ENCODE measurements at regions not wholly inside any gene's neighbourhood (a gene's known extent, or its start where the extent isn't known, plus 50 kb on each side); places are given as distances from the start of the nearest gene placed in this dataset.

GRCh38 chr14:89022274-89022673 lies 197.8 kb downstream of the TTC8 start:
- Histone ChIP-seq H4K91ac (ENCODE audit: low read depth, low read length, poor library complexity) (no peak overlapping the region), H2BK12ac (ENCODE audit: low read length) (no peak overlapping the region), H2BK15ac (ENCODE audit: low read length) (no peak overlapping the region), H2BK120ac (ENCODE audit: low read depth, low read length) (no peak overlapping the region), H2AFZ (ENCODE audit: low read length) (no peak overlapping the region), H3K18ac (ENCODE audit: low read length) (no peak overlapping the region), H3K27ac (replicated peaks; ENCODE audit: low read length) (no peak overlapping the region), H2AK5ac (ENCODE audit: low read depth, low read length) (no peak overlapping the region), H3K9me3 (replicated peaks in 1 of 2; ENCODE audit: control insufficient read depth in 2 of 2, insufficient read depth in 1 of 2, low read depth in 1 of 2, low read length in 2 of 2) (peaks cover 0 to 2% of the 10 kb centered on the region in 2 donors), H3K9ac (ENCODE audit: low read depth, low read length, poor library complexity) (no peak overlapping the region), H3K4me2 (ENCODE audit: insufficient read depth, low read length, poor library complexity, severe bottlenecking) (no peak overlapping the region), H3K79me1 (ENCODE audit: low read depth, low read length) (no peaks in the 10 kb centered on the region), H3K23ac (ENCODE audit: low read depth, low read length, poor library complexity) (no peak overlapping the region), H3K4me3 (ENCODE audit: low read length in 2 of 2) (no peak overlapping the region), H4K8ac (ENCODE audit: low read depth, low read length) (no peak overlapping the region), H2BK5ac (ENCODE audit: low read length) (no peak overlapping the region), H3K27me3 (ENCODE audit: control insufficient read depth in 3 of 3, insufficient read depth in 3 of 3, low read depth in 1 of 3, low read length in 3 of 3) (peaks cover 2 to 23% (median 20%) of the 10 kb centered on the region in 3 experiments), H3K36me3 (replicated peaks in 1 of 2; ENCODE audit: control insufficient read depth in 2 of 2, insufficient read depth in 2 of 2, low read length in 2 of 2) (no peaks in the 10 kb centered on the region), H3K4me1 (ENCODE audit: control insufficient read depth in 2 of 2, insufficient read depth in 1 of 2, low read depth in 1 of 2, low read length in 2 of 2) (peaks cover 0 to 1% of the 10 kb centered on the region in 2 donors), H3K14ac (ENCODE audit: low read length) (no peak overlapping the region), H3K4ac (ENCODE audit: low read length) (no peak overlapping the region)
- no CpG with 5 or more reads among the region's 4 CpGs for WGBS, 2 donors (ENCODE audit: extremely low coverage in 2 of 2, insufficient read length in 2 of 2, insufficient replicate concordance in 1 of 2)
- DNase-seq (ENCODE audit: low spot score): no peak

DNA sequence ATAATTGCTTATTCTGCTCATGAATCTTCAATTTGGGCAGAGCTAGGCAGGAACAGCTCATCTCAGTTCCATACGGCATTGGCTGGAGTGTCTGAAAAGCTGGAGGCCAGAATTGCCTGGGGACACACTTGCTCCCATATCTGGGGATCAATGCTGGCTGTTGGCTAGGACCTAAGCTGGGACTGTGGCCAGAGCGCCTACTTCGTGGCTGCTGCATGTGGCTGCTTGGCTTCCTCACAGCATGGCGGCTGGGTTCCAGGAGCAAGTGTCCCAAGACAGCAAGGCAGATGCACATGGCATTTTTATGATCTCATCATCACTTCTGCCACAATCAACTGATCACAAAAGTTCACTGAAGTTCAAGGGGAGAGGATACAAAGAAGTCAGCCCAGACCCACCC lies 200.2 kb downstream of the TTC8 start:
- Histone ChIP-seq H3K4me3 (ENCODE audit: low read length in 2 of 2) (peak overlapping the region in 1 of 2 donors; percentile 20), H2BK15ac (ENCODE audit: low read length) (no peak overlapping the region), H4K91ac (ENCODE audit: low read depth, low read length, poor library complexity) (no peak overlapping the region), H3K23ac (ENCODE audit: low read depth, low read length, poor library complexity) (peak overlapping the region; percentile 16), H2AFZ (ENCODE audit: low read length) (no peak overlapping the region), H3K9ac (ENCODE audit: low read depth, low read length, poor library complexity) (no peak overlapping the region), H3K79me1 (ENCODE audit: low read depth, low read length) (no peaks in the 10 kb centered on the region), H4K8ac (ENCODE audit: low read depth, low read length) (no peak overlapping the region), H2BK12ac (ENCODE audit: low read length) (no peak overlapping the region), H2BK120ac (ENCODE audit: low read depth, low read length) (no peak overlapping the region), H3K18ac (ENCODE audit: low read length) (no peak overlapping the region), H3K27ac (replicated peaks; ENCODE audit: low read length) (no peak overlapping the region), H3K14ac (ENCODE audit: low read length) (no peak overlapping the region), H2AK5ac (ENCODE audit: low read depth, low read length) (no peak overlapping the region), H3K4me1 (ENCODE audit: control insufficient read depth in 2 of 2, insufficient read depth in 1 of 2, low read depth in 1 of 2, low read length in 2 of 2) (peaks cover 3% of the 10 kb centered on the region in 2 donors), H3K4ac (ENCODE audit: low read length) (no peak overlapping the region), H3K27me3 (ENCODE audit: control insufficient read depth in 3 of 3, insufficient read depth in 3 of 3, low read depth in 1 of 3, low read length in 3 of 3) (peaks cover 2 to 40% (median 33%) of the 10 kb centered on the region in 3 experiments), H3K9me3 (replicated peaks in 1 of 2; ENCODE audit: control insufficient read depth in 2 of 2, insufficient read depth in 1 of 2, low read depth in 1 of 2, low read length in 2 of 2) (peaks cover 0 to 2% of the 10 kb centered on the region in 2 donors), H3K4me2 (ENCODE audit: insufficient read depth, low read length, poor library complexity, severe bottlenecking) (no peak overlapping the region), H3K36me3 (replicated peaks in 1 of 2; ENCODE audit: control insufficient read depth in 2 of 2, insufficient read depth in 2 of 2, low read length in 2 of 2) (no peaks in the 10 kb centered on the region), H2BK5ac (ENCODE audit: low read length) (no peak overlapping the region)
- no CpG with 5 or more reads among the region's 4 CpGs for WGBS, 2 donors (ENCODE audit: extremely low coverage in 2 of 2, insufficient read length in 2 of 2, insufficient replicate concordance in 1 of 2)
- DNase-seq (ENCODE audit: low spot score): no peak

DNA sequence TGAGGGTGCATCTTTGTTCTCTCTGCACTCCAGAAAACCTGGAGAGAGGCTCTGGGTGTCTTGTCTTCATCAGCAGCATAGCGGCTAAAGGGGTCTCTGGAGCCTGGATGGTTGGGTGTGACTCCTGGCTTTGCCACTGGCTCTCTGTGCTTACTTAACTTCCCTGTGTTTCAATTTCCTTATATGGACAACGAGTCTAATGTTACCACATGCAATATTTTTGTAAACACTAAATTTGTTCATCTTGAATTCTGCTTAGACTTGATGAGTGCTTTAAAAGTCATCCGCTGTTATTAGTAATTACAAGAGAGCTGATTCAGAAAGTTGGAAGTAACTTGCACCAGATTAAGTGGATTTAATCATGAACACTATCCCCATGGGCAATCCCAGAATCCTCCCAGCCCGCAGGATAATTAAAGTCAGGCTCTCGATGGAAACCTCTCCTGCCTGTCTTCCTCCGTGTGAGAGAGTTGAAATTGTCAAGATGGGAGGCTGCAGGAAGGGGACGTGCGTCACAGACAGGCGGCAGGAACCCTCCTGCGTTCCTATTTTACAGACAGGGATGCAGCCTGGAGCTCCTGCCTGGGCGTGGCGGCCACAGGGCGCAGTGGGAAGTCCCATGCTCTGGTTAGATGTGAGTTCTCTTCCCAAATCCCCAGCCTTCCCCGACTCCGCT lies 201.2 kb downstream of the TTC8 start:
- Histone ChIP-seq H3K27ac (replicated peaks; ENCODE audit: low read length) (no peak overlapping the region), H3K4me1 (ENCODE audit: control insufficient read depth in 2 of 2, insufficient read depth in 1 of 2, low read depth in 1 of 2, low read length in 2 of 2) (peaks cover 3% of the 10 kb centered on the region in 2 donors), H2BK5ac (ENCODE audit: low read length) (no peak overlapping the region), H3K14ac (ENCODE audit: low read length) (no peak overlapping the region), H2BK15ac (ENCODE audit: low read length) (no peak overlapping the region), H2BK12ac (ENCODE audit: low read length) (no peak overlapping the region), H3K4me3 (ENCODE audit: low read length in 2 of 2) (no peak overlapping the region), H3K4ac (ENCODE audit: low read length) (no peak overlapping the region), H3K9me3 (replicated peaks in 1 of 2; ENCODE audit: control insufficient read depth in 2 of 2, insufficient read depth in 1 of 2, low read depth in 1 of 2, low read length in 2 of 2) (peaks cover 0 to 2% of the 10 kb centered on the region in 2 donors), H2AFZ (ENCODE audit: low read length) (no peak overlapping the region), H3K79me1 (ENCODE audit: low read depth, low read length) (no peaks in the 10 kb centered on the region), H4K8ac (ENCODE audit: low read depth, low read length) (no peak overlapping the region), H2AK5ac (ENCODE audit: low read depth, low read length) (no peak overlapping the region), H3K18ac (ENCODE audit: low read length) (no peak overlapping the region), H2BK120ac (ENCODE audit: low read depth, low read length) (no peak overlapping the region), H3K9ac (ENCODE audit: low read depth, low read length, poor library complexity) (no peak overlapping the region), H3K36me3 (replicated peaks in 1 of 2; ENCODE audit: control insufficient read depth in 2 of 2, insufficient read depth in 2 of 2, low read length in 2 of 2) (no peaks in the 10 kb centered on the region), H3K23ac (ENCODE audit: low read depth, low read length, poor library complexity) (no peak overlapping the region), H4K91ac (ENCODE audit: low read depth, low read length, poor library complexity) (no peak overlapping the region), H3K27me3 (ENCODE audit: control insufficient read depth in 3 of 3, insufficient read depth in 3 of 3, low read depth in 1 of 3, low read length in 3 of 3) (peaks cover 2 to 40% (median 33%) of the 10 kb centered on the region in 3 experiments), H3K4me2 (ENCODE audit: insufficient read depth, low read length, poor library complexity, severe bottlenecking) (no peak overlapping the region)
- no peak for DNase-seq (ENCODE audit: low spot score)
- no CpG with 5 or more reads among the region's 15 CpGs for WGBS, 2 donors (ENCODE audit: extremely low coverage in 2 of 2, insufficient read length in 2 of 2, insufficient replicate concordance in 1 of 2)

GRCh38 chr14:89027097-89027740 lies 202.8 kb downstream of the TTC8 start:
- peak overlapping the region; percentile 44 for H3K18ac ChIP-seq (ENCODE audit: low read length)
- peak overlapping the region; percentile 47 for H3K9ac ChIP-seq (ENCODE audit: low read depth, low read length, poor library complexity)
- no peaks in the 10 kb centered on the region for H3K79me1 ChIP-seq (ENCODE audit: low read depth, low read length)
- peak overlapping the region; percentile 46 to 90 for H3K4me3 ChIP-seq (ENCODE audit: low read length in 2 of 2)
- peak; percentile 57 for DNase-seq (ENCODE audit: low spot score)
- peak overlapping the region; percentile 42 for H3K14ac ChIP-seq (ENCODE audit: low read length)
- no peak overlapping the region for H2AK5ac ChIP-seq (ENCODE audit: low read depth, low read length)
- no peak overlapping the region for H3K27ac ChIP-seq (replicated peaks; ENCODE audit: low read length)
- H2BK15ac ChIP-seq (ENCODE audit: low read length): no peak overlapping the region
- H3K4me1 ChIP-seq (ENCODE audit: control insufficient read depth in 2 of 2, insufficient read depth in 1 of 2, low read depth in 1 of 2, low read length in 2 of 2): peaks cover 3% of the 10 kb centered on the region in 2 donors
- peak overlapping the region; percentile 57 for H3K23ac ChIP-seq (ENCODE audit: low read depth, low read length, poor library complexity)
- peaks cover 2 to 44% (median 33%) of the 10 kb centered on the region in 3 experiments for H3K27me3 ChIP-seq (ENCODE audit: control insufficient read depth in 3 of 3, insufficient read depth in 3 of 3, low read depth in 1 of 3, low read length in 3 of 3)
- no peak overlapping the region for H4K8ac ChIP-seq (ENCODE audit: low read depth, low read length)
- peak overlapping the region; percentile 94 for H3K4me2 ChIP-seq (ENCODE audit: insufficient read depth, low read length, poor library complexity, severe bottlenecking)
- H4K91ac ChIP-seq (ENCODE audit: low read depth, low read length, poor library complexity): no peak overlapping the region
- H2BK5ac ChIP-seq (ENCODE audit: low read length): no peak overlapping the region
- H3K36me3 ChIP-seq (replicated peaks in 1 of 2; ENCODE audit: control insufficient read depth in 2 of 2, insufficient read depth in 2 of 2, low read length in 2 of 2): no peaks in the 10 kb centered on the region
- H3K4ac ChIP-seq (ENCODE audit: low read length): no peak overlapping the region
- peaks cover 0 to 2% of the 10 kb centered on the region in 2 donors for H3K9me3 ChIP-seq (replicated peaks in 1 of 2; ENCODE audit: control insufficient read depth in 2 of 2, insufficient read depth in 1 of 2, low read depth in 1 of 2, low read length in 2 of 2)
- peak overlapping the region; percentile 96 for H2AFZ ChIP-seq (ENCODE audit: low read length)
- no CpG with 5 or more reads among the region's 68 CpGs for WGBS, 2 donors (ENCODE audit: extremely low coverage in 2 of 2, insufficient read length in 2 of 2, insufficient replicate concordance in 1 of 2)
- no peak overlapping the region for H2BK12ac ChIP-seq (ENCODE audit: low read length)
- peak overlapping the region; percentile 14 for H2BK120ac ChIP-seq (ENCODE audit: low read depth, low read length)

Measured in neuronal stem cell (in vitro differentiated cells).